K562 (cell line): ENCODE measurements at regions not wholly inside any gene's neighbourhood (a gene's known extent, or its start where the extent isn't known, plus 50 kb on each side); places are given as distances from the start of the nearest gene placed in this dataset.
"Not testable (repeated sequence)": the region's sequence is repeated elsewhere in the genome, so short reads cannot be mapped to it uniquely, and the experiment has no call there.

Source experiments
- GTF2F1 ChIP-seq: IDR thresholded peaks from 2 replicates; pipeline ENCODE4 v1.6.1; 2011; ENCODE audit warnings: low read depth, low read length, improper control_type of control experiment
- TF ChIP-seq, protein P1 (sequence below): fragments of 250-450 bp; sonication (Bioruptor Pico); IDR thresholded peaks from 2 replicates; pipeline ENCODE4 v1.5.0; 2020; ENCODE audit warnings: mild to moderate bottlenecking, borderline replicate concordance
- TF ChIP-seq, protein P2 (sequence below): fragments of 450-650 bp; IDR thresholded peaks from 2 replicates; pipeline ENCODE4 v1.6.1; 2016
- TF ChIP-seq, protein P3 (sequence below), 3 experiments: IDR thresholded peaks in 2 of 3; conservative IDR thresholded peaks in 1 of 3; 2 replicates each; pipeline ENCODE4 v1.5.1; 2011 to 2012; ENCODE audit warnings: low read length in 3 of 3, mild to moderate bottlenecking in 3 of 3, control low read depth in 2 of 3, improper control_type of control experiment in 1 of 3, inconsistent platforms in 1 of 3, low read depth in 1 of 3, mixed read lengths in 1 of 3, moderate library complexity in 1 of 3; ENCODE audit not compliant: insufficient read depth in 2 of 3

DNA sequence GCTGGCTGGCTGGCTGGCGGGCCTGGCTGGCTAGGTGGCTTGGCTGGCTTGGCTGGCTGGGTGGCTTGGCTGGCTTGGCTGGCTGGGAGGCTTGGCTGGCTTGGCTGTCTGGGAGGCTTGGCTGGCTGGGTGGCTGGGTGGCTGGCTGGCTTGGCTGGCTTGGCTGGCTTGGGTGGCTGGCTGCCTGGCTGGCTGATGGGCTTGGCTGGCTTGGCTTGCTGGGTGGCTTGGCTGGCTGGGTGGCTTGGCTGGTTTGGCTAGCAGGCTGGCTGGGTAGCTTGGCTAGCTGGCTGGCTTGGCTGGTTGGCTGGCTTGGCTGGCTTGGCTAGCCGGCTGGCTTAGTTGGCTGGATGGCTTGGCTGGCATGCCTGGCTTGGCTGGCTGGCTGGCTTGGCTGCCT, 2834.1 kb downstream of the RPIA start:
- TF ChIP-seq, protein P1, sequence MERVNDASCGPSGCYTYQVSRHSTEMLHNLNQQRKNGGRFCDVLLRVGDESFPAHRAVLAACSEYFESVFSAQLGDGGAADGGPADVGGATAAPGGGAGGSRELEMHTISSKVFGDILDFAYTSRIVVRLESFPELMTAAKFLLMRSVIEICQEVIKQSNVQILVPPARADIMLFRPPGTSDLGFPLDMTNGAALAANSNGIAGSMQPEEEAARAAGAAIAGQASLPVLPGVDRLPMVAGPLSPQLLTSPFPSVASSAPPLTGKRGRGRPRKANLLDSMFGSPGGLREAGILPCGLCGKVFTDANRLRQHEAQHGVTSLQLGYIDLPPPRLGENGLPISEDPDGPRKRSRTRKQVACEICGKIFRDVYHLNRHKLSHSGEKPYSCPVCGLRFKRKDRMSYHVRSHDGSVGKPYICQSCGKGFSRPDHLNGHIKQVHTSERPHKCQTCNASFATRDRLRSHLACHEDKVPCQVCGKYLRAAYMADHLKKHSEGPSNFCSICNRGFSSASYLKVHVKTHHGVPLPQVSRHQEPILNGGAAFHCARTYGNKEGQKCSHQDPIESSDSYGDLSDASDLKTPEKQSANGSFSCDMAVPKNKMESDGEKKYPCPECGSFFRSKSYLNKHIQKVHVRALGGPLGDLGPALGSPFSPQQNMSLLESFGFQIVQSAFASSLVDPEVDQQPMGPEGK (CRISPR knock-in tag): not testable (repeated sequence)
- TF ChIP-seq, protein P2, sequence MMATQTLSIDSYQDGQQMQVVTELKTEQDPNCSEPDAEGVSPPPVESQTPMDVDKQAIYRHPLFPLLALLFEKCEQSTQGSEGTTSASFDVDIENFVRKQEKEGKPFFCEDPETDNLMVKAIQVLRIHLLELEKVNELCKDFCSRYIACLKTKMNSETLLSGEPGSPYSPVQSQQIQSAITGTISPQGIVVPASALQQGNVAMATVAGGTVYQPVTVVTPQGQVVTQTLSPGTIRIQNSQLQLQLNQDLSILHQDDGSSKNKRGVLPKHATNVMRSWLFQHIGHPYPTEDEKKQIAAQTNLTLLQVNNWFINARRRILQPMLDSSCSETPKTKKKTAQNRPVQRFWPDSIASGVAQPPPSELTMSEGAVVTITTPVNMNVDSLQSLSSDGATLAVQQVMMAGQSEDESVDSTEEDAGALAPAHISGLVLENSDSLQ: not testable (repeated sequence)
- TF ChIP-seq GTF2F1: not testable (repeated sequence)
- TF ChIP-seq, protein P3, sequence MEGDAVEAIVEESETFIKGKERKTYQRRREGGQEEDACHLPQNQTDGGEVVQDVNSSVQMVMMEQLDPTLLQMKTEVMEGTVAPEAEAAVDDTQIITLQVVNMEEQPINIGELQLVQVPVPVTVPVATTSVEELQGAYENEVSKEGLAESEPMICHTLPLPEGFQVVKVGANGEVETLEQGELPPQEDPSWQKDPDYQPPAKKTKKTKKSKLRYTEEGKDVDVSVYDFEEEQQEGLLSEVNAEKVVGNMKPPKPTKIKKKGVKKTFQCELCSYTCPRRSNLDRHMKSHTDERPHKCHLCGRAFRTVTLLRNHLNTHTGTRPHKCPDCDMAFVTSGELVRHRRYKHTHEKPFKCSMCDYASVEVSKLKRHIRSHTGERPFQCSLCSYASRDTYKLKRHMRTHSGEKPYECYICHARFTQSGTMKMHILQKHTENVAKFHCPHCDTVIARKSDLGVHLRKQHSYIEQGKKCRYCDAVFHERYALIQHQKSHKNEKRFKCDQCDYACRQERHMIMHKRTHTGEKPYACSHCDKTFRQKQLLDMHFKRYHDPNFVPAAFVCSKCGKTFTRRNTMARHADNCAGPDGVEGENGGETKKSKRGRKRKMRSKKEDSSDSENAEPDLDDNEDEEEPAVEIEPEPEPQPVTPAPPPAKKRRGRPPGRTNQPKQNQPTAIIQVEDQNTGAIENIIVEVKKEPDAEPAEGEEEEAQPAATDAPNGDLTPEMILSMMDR (IDR thresholded peaks at IDR 0.05 in 2 of 3, conservative IDR thresholded peaks at IDR 0.05 in 1 of 3; ENCODE audit: insufficient read depth in 2 of 3, low read depth in 1 of 3, low read length in 3 of 3): not testable (repeated sequence)
